NCI-H510A treated with DMSO at 0.1 percent for 48 hours (cell line): ENCODE measurements at regions not wholly inside any gene's neighbourhood (a gene's known extent, or its start where the extent isn't known, plus 50 kb on each side); places are given as distances from the start of the nearest gene placed in this dataset.

Experiments
- DNase-seq: peaks from one replicate; lab custom pipeline; 2025; lab: John Stamatoyannopoulos, UW

DNA sequence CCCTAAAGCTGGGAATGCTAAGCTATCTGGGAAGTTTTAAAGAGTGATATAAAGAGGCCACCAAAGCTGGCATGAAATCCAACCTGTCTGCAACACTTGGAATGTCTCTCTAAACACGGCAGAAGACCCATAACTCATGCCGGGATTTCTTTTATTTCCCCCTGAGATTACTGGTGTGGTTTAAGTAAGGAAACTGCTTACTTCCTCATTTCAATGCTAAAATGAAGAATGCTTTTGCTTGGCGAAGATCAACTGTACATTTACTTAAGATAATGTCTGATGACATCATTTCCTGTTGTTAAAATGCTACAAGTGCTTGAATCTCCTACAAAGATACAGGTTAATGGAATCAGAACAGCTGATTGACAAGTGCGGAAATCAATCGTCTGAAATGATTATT is 353.8 kb upstream of the SALL3 start:
- no peak for DNase-seq

DNA sequence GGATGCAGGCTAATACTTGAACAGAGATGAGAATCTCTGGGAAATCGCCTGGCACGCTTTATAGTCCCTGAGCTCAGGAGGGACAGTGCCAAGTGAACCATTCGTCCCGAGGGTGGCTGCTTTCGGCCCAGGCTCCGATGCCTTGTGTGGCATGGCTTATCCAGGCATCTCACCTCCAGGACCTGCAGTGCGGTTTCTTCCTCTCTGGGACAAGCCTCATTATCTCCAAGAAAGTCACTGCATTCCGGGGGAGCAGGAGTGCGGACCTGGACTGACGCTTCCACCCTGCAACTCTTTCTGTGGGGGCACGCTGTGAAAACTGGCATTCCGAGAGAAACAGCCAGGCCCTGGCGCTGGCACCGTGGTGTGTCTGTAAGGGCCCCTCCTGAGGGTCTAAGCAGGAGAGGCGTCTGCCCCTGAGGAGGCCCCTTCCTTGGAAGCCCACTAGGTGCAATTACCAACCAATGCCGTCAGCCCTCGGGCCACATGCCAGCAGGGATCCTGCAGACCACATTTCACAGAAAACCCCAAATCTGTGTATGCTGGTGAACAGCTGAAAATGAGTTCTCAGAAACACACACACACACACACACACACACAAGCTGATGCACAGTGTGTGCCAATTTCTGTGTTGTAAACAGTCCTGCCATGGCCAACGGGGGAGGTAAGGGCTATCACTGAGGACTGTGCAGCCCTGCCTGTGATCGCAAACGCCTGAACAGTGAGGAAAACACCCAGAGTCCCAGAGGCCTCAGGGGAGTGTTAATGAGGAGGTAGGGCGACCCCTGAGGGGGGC is 351.9 kb upstream of the SALL3 start:
- no peak for DNase-seq

- no peak for DNase-seq
Observed at GRCh38 chr18:78629426-78629825, 350.2 kb upstream of the SALL3 start.

GRCh38 chr18:78630356-78630755 is 349.3 kb upstream of the SALL3 start:
- no peak for DNase-seq

DNA sequence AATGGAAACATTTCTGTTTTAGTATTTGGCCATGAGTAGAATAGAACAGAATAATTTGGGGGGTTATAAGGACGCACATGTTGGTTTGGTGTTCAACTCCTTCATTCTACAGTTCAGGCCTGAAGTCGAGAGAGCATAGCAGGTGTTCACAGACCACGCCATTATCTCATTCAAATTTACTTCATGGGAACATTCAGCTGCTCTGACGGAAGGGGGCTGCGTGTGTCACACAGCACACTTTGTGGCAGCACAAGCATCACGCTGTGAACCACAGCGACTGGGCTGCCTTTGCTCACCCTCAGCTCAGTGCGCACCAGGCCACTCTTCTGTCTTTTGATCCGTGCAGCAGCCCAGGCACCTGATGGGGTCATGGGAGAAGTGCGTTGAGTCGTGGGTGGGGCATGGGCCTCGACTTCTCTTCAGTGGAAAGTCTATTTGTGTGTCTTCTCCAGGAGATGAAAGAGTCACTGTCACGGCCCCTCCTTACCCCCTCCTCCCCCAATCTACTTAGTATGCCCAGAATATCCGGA is 348.6 kb upstream of the SALL3 start:
- no peak for DNase-seq

DNA sequence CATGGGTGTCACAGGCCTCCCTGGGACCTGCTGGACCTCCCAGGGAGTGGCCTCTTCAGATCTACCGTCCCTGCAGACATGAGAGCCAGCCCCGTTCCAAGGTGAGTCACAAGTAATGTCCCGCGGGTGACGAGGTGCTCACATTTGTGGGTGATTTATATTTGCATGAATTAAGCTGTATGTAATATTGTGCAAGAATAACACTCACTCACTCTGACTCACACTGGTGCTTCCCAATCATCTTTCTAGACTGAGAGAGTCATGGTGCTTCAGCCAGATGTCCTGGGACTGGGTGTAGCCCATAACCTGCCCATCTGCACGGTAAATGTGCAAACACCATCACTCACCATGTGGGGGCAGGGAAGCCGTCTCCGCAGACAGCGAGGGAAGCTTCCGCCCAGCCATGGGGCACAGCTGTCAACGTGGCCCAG is 347.5 kb upstream of the SALL3 start:
- DNase-seq, result no peak

DNA sequence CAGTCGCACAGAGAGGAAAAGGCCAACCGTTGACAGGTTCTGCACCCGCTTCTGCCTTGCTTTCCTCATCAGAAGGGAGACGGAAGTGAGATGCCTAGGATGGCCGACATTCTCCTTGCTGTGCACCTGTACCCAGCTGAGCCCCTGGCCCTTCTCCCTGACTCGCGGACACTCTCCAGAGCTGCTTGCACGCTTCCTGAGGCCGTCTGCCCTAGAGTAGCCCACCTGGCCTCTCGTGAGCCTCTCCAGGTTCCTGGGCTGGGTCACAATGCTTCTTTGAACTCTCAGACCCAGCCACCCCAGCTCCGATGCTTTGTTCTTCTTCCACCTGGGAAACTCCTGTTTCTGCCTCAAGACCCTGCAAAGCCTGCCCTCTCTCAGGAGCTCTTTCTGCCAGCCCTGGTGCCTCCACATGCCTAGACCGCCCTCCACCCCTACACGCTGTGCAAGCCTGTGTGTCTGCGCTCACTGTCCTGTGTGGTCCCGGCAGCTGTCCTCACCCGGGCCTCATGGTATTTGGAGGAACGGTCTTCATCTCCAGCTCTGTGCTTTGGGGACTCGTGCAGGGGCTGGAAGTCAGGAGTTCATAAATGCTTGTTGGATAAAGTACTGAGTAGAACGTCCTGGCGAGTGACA is 345.4 kb upstream of the SALL3 start:
- DNase-seq, result no peak

- DNase-seq, result no peak
Observed at GRCh38 chr18:78635093-78635800, 344.4 kb upstream of the SALL3 start.

- DNase-seq, result no peak
Observed at GRCh38 chr18:78636260-78636659, 343.4 kb upstream of the SALL3 start.

GRCh38 chr18:78637442-78638402 is 341.9 kb upstream of the SALL3 start:
- no peak for DNase-seq

DNA sequence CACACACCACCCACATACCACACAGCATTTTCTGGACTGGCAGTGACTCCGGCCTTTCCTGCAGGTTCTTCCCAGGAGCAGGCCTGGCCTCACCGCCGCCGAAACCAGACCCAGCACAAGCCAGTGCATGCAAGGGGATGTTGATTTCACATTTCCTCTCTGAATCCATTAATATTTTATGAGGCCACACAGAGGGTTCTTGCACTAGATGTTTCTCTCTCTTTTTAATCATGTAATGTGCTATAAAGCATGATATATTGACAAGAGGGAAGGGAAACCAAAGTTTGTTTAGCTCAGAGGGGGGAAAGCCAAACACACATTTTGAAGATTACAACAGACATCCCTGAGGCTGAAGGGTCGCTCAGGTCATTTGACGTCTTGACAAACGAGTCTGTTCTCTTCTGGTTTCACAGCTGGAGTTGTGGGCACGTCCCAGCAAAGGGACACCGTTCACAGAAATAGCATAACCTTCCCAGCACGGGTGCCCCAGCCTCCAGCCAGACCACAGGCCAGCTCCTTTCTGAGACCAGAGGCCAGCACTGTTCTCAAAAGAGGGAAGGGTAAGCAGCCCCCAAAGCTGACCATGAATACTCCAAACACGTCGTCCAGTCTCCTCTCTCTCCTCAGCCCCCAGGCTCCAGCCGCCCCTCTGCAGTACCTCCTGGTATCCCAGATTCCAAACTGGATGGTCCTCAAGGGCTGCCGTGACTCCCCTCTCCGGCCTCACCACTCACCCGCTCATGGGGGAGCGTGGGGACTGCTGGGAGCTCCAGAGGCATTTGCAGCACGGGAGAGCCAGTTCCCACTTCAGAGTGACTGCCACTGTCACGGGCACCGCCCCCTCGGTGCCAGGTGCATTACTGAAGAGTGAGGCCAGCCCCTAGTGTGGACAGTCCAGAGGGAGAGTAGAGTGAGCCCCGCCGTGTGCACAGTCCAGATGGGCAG is 340.3 kb upstream of the SALL3 start:
- peak; percentile 32 for DNase-seq

DNA sequence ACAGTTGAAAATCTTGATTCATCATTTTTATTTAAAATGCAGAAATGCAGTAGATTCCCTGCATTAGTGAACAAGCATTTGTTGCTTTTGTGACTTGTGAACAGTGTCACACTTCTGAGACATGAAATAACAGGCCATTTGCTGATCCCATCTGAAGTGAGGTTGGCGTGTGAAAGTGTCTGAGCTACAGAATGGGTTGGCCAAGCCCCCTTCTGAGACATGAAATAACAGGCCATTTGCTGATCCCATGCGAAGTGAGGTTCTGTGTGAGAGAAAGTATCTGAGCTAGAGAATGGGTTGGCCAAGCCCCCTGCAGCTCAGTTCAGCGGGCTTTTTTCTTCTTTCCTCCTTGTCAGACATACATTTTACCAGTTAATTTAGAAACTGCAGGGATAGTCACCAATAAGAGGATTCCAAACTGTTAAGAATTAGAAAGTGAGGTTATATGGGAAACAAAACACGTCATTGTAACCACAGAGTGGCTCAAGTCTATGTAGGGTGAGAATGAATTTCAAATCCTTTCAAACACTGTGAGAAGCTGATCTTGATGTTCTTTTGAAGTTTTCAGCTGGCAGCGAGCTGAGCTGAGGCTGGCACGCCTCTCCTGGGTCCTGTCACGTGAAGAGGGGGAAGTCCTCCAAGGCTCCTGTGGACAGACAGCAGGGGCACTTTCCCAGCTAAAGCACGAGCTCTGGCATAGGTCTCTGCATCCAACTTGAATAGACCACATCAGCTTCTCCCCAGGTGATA is 339.2 kb upstream of the SALL3 start:
- no peak for DNase-seq

GRCh38 chr18:78641689-78642231 is 337.9 kb upstream of the SALL3 start:
- DNase-seq, result no peak

DNA sequence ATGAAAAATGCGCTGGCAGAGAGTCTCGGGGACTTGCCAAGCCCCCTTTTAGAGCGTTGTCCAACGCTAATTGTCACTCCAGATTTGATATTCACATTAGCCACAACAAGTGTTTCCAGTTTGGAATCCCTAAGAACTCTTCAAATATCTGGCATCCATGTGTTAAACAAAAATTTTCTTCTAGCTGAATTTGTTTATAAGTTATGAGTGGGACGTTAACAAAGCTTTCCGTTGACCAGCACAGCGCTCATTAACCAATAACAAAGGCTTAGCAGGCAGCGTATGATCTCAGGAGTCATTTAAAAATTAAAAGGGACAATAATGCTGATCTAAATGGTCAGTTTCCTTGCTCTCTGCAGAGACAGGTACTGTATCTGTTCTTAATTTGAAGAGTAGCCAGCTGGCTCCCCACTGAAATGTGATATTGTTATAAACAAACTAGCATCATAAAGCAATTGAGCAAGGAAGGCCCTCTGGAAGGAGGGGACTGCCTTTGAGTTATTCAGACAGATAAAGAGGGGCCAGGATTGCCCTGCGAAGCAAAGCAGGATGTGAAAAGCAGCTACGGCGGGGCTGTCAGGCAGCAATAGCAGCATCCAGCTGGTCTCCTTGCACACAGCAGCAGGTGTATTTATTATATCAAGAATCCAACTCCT is 337.2 kb upstream of the SALL3 start:
- peak; percentile 75 for DNase-seq

DNA sequence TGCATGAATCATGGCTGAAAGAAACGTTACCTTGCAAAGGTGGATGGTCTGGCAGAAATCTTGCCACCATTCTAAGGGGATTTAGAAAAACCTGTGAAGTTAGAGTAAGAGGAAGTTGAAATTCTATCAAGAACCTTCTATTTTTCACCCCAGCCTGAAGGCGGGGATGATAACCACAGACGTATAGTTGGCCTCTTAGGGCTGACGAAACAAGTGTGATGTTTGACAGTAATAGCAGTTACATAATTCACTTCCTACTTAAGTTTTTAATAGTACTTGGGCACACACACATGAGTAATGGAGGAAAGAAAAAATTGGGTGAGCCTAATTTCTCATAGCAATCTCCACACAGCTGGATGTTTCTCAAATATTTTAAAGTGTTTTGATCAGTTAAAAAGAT is 336.6 kb upstream of the SALL3 start:
- DNase-seq, result no peak

DNA sequence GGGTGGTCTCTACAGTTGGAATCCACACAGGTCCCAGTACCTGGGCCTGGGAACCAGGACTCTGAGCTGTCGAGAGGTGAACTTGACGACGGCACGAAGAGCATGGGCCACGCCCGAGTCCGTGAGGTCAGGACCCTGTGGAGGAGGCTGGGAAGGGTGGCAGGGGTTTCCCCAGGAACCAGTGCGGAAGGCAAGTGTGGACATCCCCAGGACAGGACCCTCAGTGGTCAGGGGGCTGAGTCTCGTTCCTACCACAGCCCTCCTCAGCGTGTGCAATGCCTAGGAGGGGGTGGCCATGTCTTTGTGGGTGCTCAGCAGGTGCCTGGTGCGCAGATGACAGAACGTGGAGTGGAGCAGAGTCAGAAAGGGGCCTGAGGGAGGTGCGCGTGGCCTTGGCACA is 335.6 kb upstream of the SALL3 start:
- DNase-seq, result no peak

GRCh38 chr18:78645216-78645615 is 334.4 kb upstream of the SALL3 start:
- DNase-seq, result no peak

DNA sequence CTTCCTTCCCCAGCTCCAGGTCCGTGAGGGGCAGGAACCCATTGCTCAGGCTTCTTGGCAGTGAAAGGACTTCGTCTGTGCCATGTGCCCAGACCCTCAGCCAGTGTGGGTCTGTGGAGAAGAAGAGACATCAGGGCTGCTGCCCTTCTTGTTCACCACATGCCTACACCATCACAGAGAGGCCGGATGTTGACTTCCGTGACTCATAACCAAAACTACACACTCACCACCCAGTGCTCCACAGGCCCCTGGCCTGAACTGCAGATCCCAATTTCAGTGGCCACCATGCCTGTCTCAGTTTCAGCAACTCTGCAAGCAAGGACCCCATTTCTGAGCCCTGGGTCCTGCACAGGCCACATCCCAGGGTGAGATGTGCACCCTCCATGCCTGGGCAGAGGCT is 332.6 kb upstream of the SALL3 start:
- DNase-seq, result no peak

GRCh38 chr18:78649421-78649820 is 330.2 kb upstream of the SALL3 start:
- no peak for DNase-seq
